Right lobe of liver (tissue), 6 donors: ENCODE measurements at regions not wholly inside any gene's neighbourhood (a gene's known extent, or its start where the extent isn't known, plus 50 kb on each side); places are given as distances from the start of the nearest gene placed in this dataset.

Experiments
- ATAC-seq, 4 donors: fragments of 200-7000 bp; cut with Tn5 transposase; one replicate each; pipeline ENCODE4 v1.9.1; 2020; ENCODE audit warnings: mild to moderate bottlenecking in 4 of 4, moderate library complexity in 4 of 4
- DNase-seq, 3 donors: peaks; one replicate each; pipeline ENCODE4 v3.0.0-alpha.2; 2020
- H3K27ac ChIP-seq, 3 donors: fragments of 200-600 bp; one replicate each; pipeline ENCODE4 v1.8.0; 2022
- H3K27me3 ChIP-seq, 2 donors: fragments of 200-600 bp; one replicate each; pipeline ENCODE4 v1.8.0; 2022
- H3K36me3 ChIP-seq, 4 donors: fragments of 200-600 bp; sonication (generic) in 1 of 4; one replicate each; pipeline versions ENCODE4 v1.5.1 to v1.8.0; 2017 to 2022; ENCODE audit warnings: control low read depth in 1 of 4
- H3K4me1 ChIP-seq, 4 donors: fragments of 200-600 bp; sonication (generic) in 1 of 4; one replicate each; pipeline versions ENCODE4 v1.5.1 to v1.8.0; 2017 to 2022; ENCODE audit warnings: control low read depth in 1 of 4
- H3K4me3 ChIP-seq, 3 donors: fragments of 200-600 bp; one replicate each; pipeline ENCODE4 v1.8.0; 2022
- H3K9me3 ChIP-seq, 4 donors: fragments of 200-600 bp; sonication (generic) in 1 of 4; one replicate each; pipeline versions ENCODE4 v1.5.1 to v1.8.0; 2017 to 2022; ENCODE audit warnings: control low read depth in 1 of 4
- POLR2A ChIP-seq: fragments of 450-650 bp; IDR thresholded peaks from one replicate; pipeline ENCODE4 v1.6.1; 2017; ENCODE audit warnings: antibody characterized with exemption, mild to moderate bottlenecking
- WGBS: methylation state at CpG from one replicate; pipeline ENCODE4 v1.1.6; 2018; ENCODE audit warnings: low coverage, low lambda C conversion rate; ENCODE audit not compliant: insufficient coverage; ENCODE audit errors: missing lambda C conversion rate; 5-methylcytosine and 5-hydroxymethylcytosine counted together
- intact Hi-C, 2 donors: fragments of 100-400 bp; cut with DNase I; formaldehyde crosslinking; loops; one replicate each; pipeline versions ENCODE4 v1.11.2 to v1.14.1; 2022
- TF ChIP-seq, protein P1 (sequence below), 4 donors: fragments of 200-600 bp in 3 of 4; fragments of 450-650 bp in 1 of 4; IDR thresholded peaks; one replicate each; pipeline versions ENCODE4 v1.5.1 to v1.8.0; 2016 to 2022; ENCODE audit warnings: antibody characterized with exemption in 4 of 4, mild to moderate bottlenecking in 2 of 4
- donor health status: DM: no; HTN: yes; CAD: no.
- donor health status: DM: no; HTN: no; CAD: no.
- donor health status: DM: no; HTN: no; CAD: no.
- donor health status: DM: no; HTN: yes; CAD: no.
- donor health status: DM: no; HTN: yes; CAD: no.

- H3K27me3 ChIP-seq, result no peaks in the 10 kb centered on the region
- H3K36me3 ChIP-seq, result no peaks in the 10 kb centered on the region
- intact Hi-C loops, result no loop called here
- no peaks in the 10 kb centered on the region for H3K4me1 ChIP-seq
- no peak for TF ChIP-seq POLR2A
- TF ChIP-seq, protein P1, sequence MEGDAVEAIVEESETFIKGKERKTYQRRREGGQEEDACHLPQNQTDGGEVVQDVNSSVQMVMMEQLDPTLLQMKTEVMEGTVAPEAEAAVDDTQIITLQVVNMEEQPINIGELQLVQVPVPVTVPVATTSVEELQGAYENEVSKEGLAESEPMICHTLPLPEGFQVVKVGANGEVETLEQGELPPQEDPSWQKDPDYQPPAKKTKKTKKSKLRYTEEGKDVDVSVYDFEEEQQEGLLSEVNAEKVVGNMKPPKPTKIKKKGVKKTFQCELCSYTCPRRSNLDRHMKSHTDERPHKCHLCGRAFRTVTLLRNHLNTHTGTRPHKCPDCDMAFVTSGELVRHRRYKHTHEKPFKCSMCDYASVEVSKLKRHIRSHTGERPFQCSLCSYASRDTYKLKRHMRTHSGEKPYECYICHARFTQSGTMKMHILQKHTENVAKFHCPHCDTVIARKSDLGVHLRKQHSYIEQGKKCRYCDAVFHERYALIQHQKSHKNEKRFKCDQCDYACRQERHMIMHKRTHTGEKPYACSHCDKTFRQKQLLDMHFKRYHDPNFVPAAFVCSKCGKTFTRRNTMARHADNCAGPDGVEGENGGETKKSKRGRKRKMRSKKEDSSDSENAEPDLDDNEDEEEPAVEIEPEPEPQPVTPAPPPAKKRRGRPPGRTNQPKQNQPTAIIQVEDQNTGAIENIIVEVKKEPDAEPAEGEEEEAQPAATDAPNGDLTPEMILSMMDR (IDR thresholded peaks at IDR 0.05), result no peak
- H3K4me3 ChIP-seq, result no peak overlapping the region
- H3K27ac ChIP-seq, result no peak overlapping the region
- no CpG with 5 or more reads among the region's 1 CpG for WGBS
- DNase-seq, result no peak
- no peak for ATAC-seq
- H3K9me3 ChIP-seq, result no peaks in the 10 kb centered on the region
Observed at GRCh38 chr5:74146796-74147195, 493.7 kb downstream of the ENC1 start.

- no peak overlapping the region for H3K4me3 ChIP-seq
- no peaks in the 10 kb centered on the region for H3K27me3 ChIP-seq
- TF ChIP-seq, protein P1 (IDR thresholded peaks at IDR 0.05), result no peak
- no peak for TF ChIP-seq POLR2A
- 88% methylated on average over 4 of the region's 9 CpGs for WGBS
- no peak overlapping the region for H3K27ac ChIP-seq
- H3K9me3 ChIP-seq, result no peaks in the 10 kb centered on the region
- no peak for DNase-seq
- intact Hi-C loops, result no loop called here
- ATAC-seq, result no peak
- no peaks in the 10 kb centered on the region for H3K36me3 ChIP-seq
- no peaks in the 10 kb centered on the region for H3K4me1 ChIP-seq
Observed at GRCh38 chr5:74145951-74146350, 494.6 kb downstream of the ENC1 start.

DNA sequence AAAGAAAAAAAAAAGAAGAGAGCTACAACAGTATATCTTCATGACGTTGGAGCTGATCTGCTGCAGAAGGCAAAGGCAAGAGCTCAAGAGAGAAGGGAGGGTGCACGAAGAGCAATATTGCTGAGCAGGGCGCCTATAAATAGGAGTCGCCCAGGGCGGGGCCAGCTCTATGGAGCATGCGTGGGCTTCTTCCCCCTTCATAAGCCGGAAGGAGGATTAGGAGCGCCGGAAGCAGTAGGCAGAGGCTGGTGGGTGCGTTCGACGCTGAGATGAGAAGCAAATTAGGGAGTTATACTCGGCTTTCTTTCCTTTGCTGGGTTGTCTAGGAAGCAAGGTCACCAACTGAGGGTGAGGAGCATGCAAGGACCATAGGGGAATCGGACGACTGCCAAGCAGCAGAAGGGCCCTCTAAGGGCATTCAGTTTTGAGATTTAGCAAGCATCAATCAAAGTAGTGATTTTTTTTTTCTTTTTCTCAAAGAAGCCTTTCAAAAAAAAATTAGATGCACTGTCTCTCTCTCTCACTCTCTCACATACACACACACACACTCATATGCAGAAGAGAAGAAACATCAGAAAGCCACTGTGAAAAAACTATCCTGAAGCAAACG, 496.7 kb downstream of the ENC1 start:
- WGBS, result 63% methylated on average over 12 of the region's 16 CpGs
- no peaks in the 10 kb centered on the region for H3K9me3 ChIP-seq
- H3K27me3 ChIP-seq, result no peaks in the 10 kb centered on the region
- no peak overlapping the region for H3K4me3 ChIP-seq
- DNase-seq (no peak), ATAC-seq (no peak)
- intact Hi-C loops, result no loop called here
- no peaks in the 10 kb centered on the region for H3K4me1 ChIP-seq
- no peaks in the 10 kb centered on the region for H3K36me3 ChIP-seq
- H3K27ac ChIP-seq, result no peak overlapping the region
- no peak for TF ChIP-seq POLR2A
- TF ChIP-seq, protein P1 (IDR thresholded peaks at IDR 0.05), result no peak

DNA sequence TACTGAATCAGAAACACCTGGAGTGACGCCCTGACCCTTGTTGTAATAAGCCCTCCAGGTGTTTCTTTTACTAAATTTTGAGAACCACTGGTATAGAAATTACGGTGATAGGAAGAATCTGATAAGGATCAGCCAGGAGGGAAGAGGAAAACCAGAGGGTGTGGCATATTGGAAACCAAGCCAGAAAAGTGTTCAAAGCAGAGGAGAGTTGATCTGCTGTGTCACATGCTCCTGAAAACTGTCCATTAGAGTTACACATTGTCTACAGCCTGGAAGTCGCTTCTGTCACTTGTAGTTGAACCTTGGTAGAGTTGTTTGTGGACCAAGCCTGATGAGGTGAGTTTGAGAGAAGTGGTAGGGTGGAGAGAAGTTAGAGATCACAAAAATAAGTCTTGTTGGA, 497.4 kb downstream of the ENC1 start:
- H3K36me3 ChIP-seq, result no peaks in the 10 kb centered on the region
- ATAC-seq, result no peak
- DNase-seq, result no peak
- WGBS, result 64% methylated on average over 3 of the region's 3 CpGs
- no peak for TF ChIP-seq POLR2A
- TF ChIP-seq, protein P1 (IDR thresholded peaks at IDR 0.05), result no peak
- H3K9me3 ChIP-seq, result no peaks in the 10 kb centered on the region
- H3K4me1 ChIP-seq, result no peaks in the 10 kb centered on the region
- H3K27me3 ChIP-seq, result no peaks in the 10 kb centered on the region
- no peak overlapping the region for H3K27ac ChIP-seq
- intact Hi-C loops, result no loop called here
- no peak overlapping the region for H3K4me3 ChIP-seq

GRCh38 chr5:74141053-74141452, 499.5 kb downstream of the ENC1 start:
- ATAC-seq, result no peak
- intact Hi-C loops, result no loop called here

More at GRCh38 chr5:74141053-74141452, 499.5 kb downstream of the ENC1 start:
- no peaks in the 10 kb centered on the region for H3K27me3 ChIP-seq
- H3K4me1 ChIP-seq, result no peaks in the 10 kb centered on the region
- H3K36me3 ChIP-seq, result no peaks in the 10 kb centered on the region
- H3K9me3 ChIP-seq, result no peaks in the 10 kb centered on the region
- no peak overlapping the region for H3K4me3 ChIP-seq
- 68% methylated on average over 4 of the region's 4 CpGs for WGBS
- TF ChIP-seq, protein P1 (IDR thresholded peaks at IDR 0.05), result no peak
- no peak for TF ChIP-seq POLR2A
- no peak for DNase-seq
- no peak overlapping the region for H3K27ac ChIP-seq
